HepG2 (cell line): ENCODE measurements at regions not wholly inside any gene's neighbourhood (a gene's known extent, or its start where the extent isn't known, plus 50 kb on each side); places are given as distances from the start of the nearest gene placed in this dataset.

Source experiments
- AKAP8 ChIP-seq: sonication (generic); formaldehyde crosslinking; IDR thresholded peaks from 2 replicates; pipeline ENCODE4 v1.5.1; 2020; ENCODE audit warnings: mild to moderate bottlenecking, missing genetic modification reagents
- CTCF ChIP-seq: sonication (generic); formaldehyde crosslinking; IDR thresholded peaks from 2 replicates; pipeline ENCODE4 v1.5.0; 2020; ENCODE audit warnings: mild to moderate bottlenecking, missing genetic modification reagents, moderate library complexity
- HNF1A ChIP-seq, 2 experiments: sonication (generic) in 1 of 2; formaldehyde crosslinking in 1 of 2; IDR thresholded peaks; 2 replicates each; pipeline versions ENCODE4 v1.4.0 to v1.6.1; 2016 to 2020; ENCODE audit warnings: borderline replicate concordance in 1 of 2, low read depth in 1 of 2, mild to moderate bottlenecking in 1 of 2, missing genetic modification reagents in 1 of 2
- STAT6 ChIP-seq: sonication (generic); formaldehyde crosslinking; IDR thresholded peaks from 2 replicates; pipeline ENCODE4 v1.4.0; 2020; ENCODE audit warnings: missing genetic modification reagents, mild to moderate bottlenecking, borderline replicate concordance
- TAF1 ChIP-seq: sonication (generic); formaldehyde crosslinking; IDR thresholded peaks from 2 replicates; pipeline ENCODE4 v1.4.0; 2020; ENCODE audit warnings: missing genetic modification reagents
- ZNF335 ChIP-seq: sonication (generic); formaldehyde crosslinking; IDR thresholded peaks from 2 replicates; pipeline ENCODE4 v1.4.0; 2020; ENCODE audit warnings: missing genetic modification reagents

GRCh38 chr13:67754012-67754411 lies 523.9 kb upstream of the PCDH9 start:
- TF ChIP-seq CTCF (no peak), HNF1A (IDR thresholded peaks at IDR 0.05; ENCODE audit: low read depth) (no peak), HNF1A (CRISPR knock-in tag; IDR thresholded peaks at IDR 0.05; ENCODE audit: borderline replicate concordance) (no peak), AKAP8 (no peak), STAT6 (CRISPR knock-in tag) (no peak), ZNF335 (no peak), TAF1 (CRISPR knock-in tag) (no peak)
